VCaP (cell line): ENCODE measurements at regions not wholly inside any gene's neighbourhood (a gene's known extent, or its start where the extent isn't known, plus 50 kb on each side); places are given as distances from the start of the nearest gene placed in this dataset.

Source experiments
- H3K27ac ChIP-seq: fragments of 450-650 bp; 2 replicates; pipeline ENCODE4 v1.5.1; 2017
- CTCF ChIP-seq: fragments of 450-650 bp; conservative IDR thresholded peaks from 2 replicates; pipeline ENCODE4 v1.5.1; 2017; ENCODE audit warnings: mild to moderate bottlenecking, moderate library complexity

GRCh38 chr11:109121173-109121932, 300.6 kb upstream of the C11orf87 start:
- no peak for TF ChIP-seq CTCF
- no peak overlapping the region for H3K27ac ChIP-seq

- H3K27ac ChIP-seq, result no peak overlapping the region
- TF ChIP-seq CTCF, result no peak
Observed at GRCh38 chr11:109123816-109124787, 297.9 kb upstream of the C11orf87 start.

- H3K27ac ChIP-seq, result no peak overlapping the region
Observed at GRCh38 chr11:109130910-109131309, 291.1 kb upstream of the C11orf87 start.

GRCh38 chr11:109132539-109132938, 289.5 kb upstream of the C11orf87 start:
- H3K27ac ChIP-seq, result no peak overlapping the region
- no peak for TF ChIP-seq CTCF

More at GRCh38 chr11:109130910-109131309, 291.1 kb upstream of the C11orf87 start:
- no peak for TF ChIP-seq CTCF

GRCh38 chr11:109133159-109133558, 288.8 kb upstream of the C11orf87 start:
- TF ChIP-seq CTCF, result no peak
- H3K27ac ChIP-seq, result no peak overlapping the region

- TF ChIP-seq CTCF, result no peak
- H3K27ac ChIP-seq, result no peak overlapping the region
Observed at GRCh38 chr11:109135627-109136026, 286.4 kb upstream of the C11orf87 start.

GRCh38 chr11:109138196-109138595, 283.8 kb upstream of the C11orf87 start:
- H3K27ac ChIP-seq, result no peak overlapping the region
- no peak for TF ChIP-seq CTCF
